DOHH2 (cell line): ENCODE measurements at regions not wholly inside any gene's neighbourhood (a gene's known extent, or its start where the extent isn't known, plus 50 kb on each side); places are given as distances from the start of the nearest gene placed in this dataset.

Experiments used
- H3F3A ChIP-seq: fragments of 200-600 bp; sonication (generic), shearing (Covaris generic); 2 replicates; pipeline ENCODE4 v1.6.0; 2016; ENCODE audit warnings: antibody characterized with exemption, mild to moderate bottlenecking; ENCODE audit not compliant: control insufficient read depth, insufficient read depth
- H3K27ac ChIP-seq: fragments of 200-600 bp; sonication (generic); 2 replicates; pipeline ENCODE4 v1.5.1; 2014; ENCODE audit warnings: low read depth, mild to moderate bottlenecking, low read length, moderate library complexity
- H3K27me3 ChIP-seq: fragments of 200-600 bp; sonication (generic); 2 replicates; pipeline ENCODE4 v1.6.1; 2014; ENCODE audit warnings: mild to moderate bottlenecking, low read length, mixed read lengths; ENCODE audit not compliant: control insufficient read depth
- H3K36me3 ChIP-seq: fragments of 200-600 bp; sonication (generic); 2 replicates; pipeline ENCODE4 v1.6.1; 2014; ENCODE audit warnings: mild to moderate bottlenecking, low read length, moderate library complexity, mixed read lengths; ENCODE audit not compliant: control insufficient read depth
- H3K4me1 ChIP-seq: fragments of 200-600 bp; sonication (generic); 2 replicates; pipeline ENCODE4 v1.6.1; 2014; ENCODE audit warnings: mild to moderate bottlenecking, low read length, mixed read lengths; ENCODE audit not compliant: control insufficient read depth
- H3K4me2 ChIP-seq: fragments of 200-600 bp; sonication (generic); 2 replicates; pipeline ENCODE4 v1.6.0; 2014; ENCODE audit warnings: mild to moderate bottlenecking, low read length, moderate library complexity
- H3K4me3 ChIP-seq: fragments of 200-600 bp; sonication (generic); 2 replicates; pipeline ENCODE4 v1.5.1; 2014; ENCODE audit warnings: mild to moderate bottlenecking, low read length, mixed read lengths
- H3K79me2 ChIP-seq: fragments of 200-600 bp; sonication (generic); 2 replicates; pipeline ENCODE4 v1.6.1; 2014; ENCODE audit warnings: mild to moderate bottlenecking, low read length, mixed read lengths; ENCODE audit not compliant: control insufficient read depth
- H3K9me2 ChIP-seq: fragments of 200-600 bp; sonication (generic); replicated peaks from 2 replicates; pipeline ENCODE4 v1.6.1; 2014; ENCODE audit warnings: mild to moderate bottlenecking, low read length, mixed read lengths; ENCODE audit not compliant: control insufficient read depth
- H3K9me3 ChIP-seq: fragments of 200-600 bp; sonication (generic); 2 replicates; pipeline ENCODE4 v1.6.1; 2014; ENCODE audit warnings: antibody characterized with exemption, low read length, mixed read lengths; ENCODE audit not compliant: control insufficient read depth, insufficient read depth
- H4K20me1 ChIP-seq: fragments of 200-600 bp; sonication (generic); 2 replicates; pipeline ENCODE4 v1.6.0; 2014; ENCODE audit warnings: low read depth, mild to moderate bottlenecking, antibody characterized with exemption, low read length, moderate library complexity; ENCODE audit not compliant: control insufficient read depth, insufficient read depth
- CTCF ChIP-seq: fragments of 200-600 bp; sonication (generic); IDR thresholded peaks from one replicate; pipeline ENCODE4 v1.5.1; 2014; ENCODE audit warnings: antibody characterized with exemption, mild to moderate bottlenecking, low read depth, low read length; ENCODE audit not compliant: poor library complexity, severe bottlenecking
- EZH2phosphoT487 ChIP-seq: fragments of 200-600 bp; sonication (generic); IDR thresholded peaks from 2 replicates; pipeline ENCODE4 v1.6.1; 2017; ENCODE audit warnings: borderline replicate concordance, mild to moderate bottlenecking, antibody characterized with exemption, low read length, moderate library complexity, mixed read lengths

- TF ChIP-seq CTCF (no peak), EZH2phosphoT487 (no peak)
- Histone ChIP-seq H3K4me3 (peak overlapping the region; percentile 48), H4K20me1 (no peaks in the 10 kb centered on the region), H3K36me3 (no peaks in the 10 kb centered on the region), H3K79me2 (no peaks in the 10 kb centered on the region), H3K9me3 (0 out of 2 replicates have a peak, but pooled peaks cover 4% of the 10 kb centered on the region), H3F3A (no peaks in the 10 kb centered on the region; the same call in 1 of the 2 replicates), H3K4me1 (peaks cover 85% of the 10 kb centered on the region), H3K27me3 (no peaks in the 10 kb centered on the region), H3K4me2 (peak overlapping the region; percentile 60), H3K9me2 (no peaks in the 10 kb centered on the region), H3K27ac (peak overlapping the region; percentile 88)
Measured at GRCh38 chr18:57983965-57984364, 60.1 kb upstream of the NEDD4L start.

GRCh38 chr18:57983472-57983871 lies 60.6 kb upstream of the NEDD4L start:
- Histone ChIP-seq H3K79me2 (no peaks in the 10 kb centered on the region), H3K4me1 (peaks cover 81% of the 10 kb centered on the region), H3K4me3 (peak overlapping the region; percentile 48; the same call in 1 of the 2 replicates), H3K9me2 (no peaks in the 10 kb centered on the region), H3F3A (no peaks in the 10 kb centered on the region; the same call in 1 of the 2 replicates), H3K4me2 (peak overlapping the region; percentile 60), H3K9me3 (0 out of 2 replicates have a peak, but pooled peaks cover 4% of the 10 kb centered on the region), H3K27ac (peak overlapping the region; percentile 88), H3K27me3 (no peaks in the 10 kb centered on the region), H3K36me3 (no peaks in the 10 kb centered on the region), H4K20me1 (no peaks in the 10 kb centered on the region)
- no peak for TF ChIP-seq EZH2phosphoT487
- no peak for TF ChIP-seq CTCF

- Histone ChIP-seq H3K79me2 (no peaks in the 10 kb centered on the region), H3K4me1 (peaks cover 75% of the 10 kb centered on the region), H3K9me2 (no peaks in the 10 kb centered on the region), H3F3A (no peaks in the 10 kb centered on the region), H3K9me3 (no peaks in the 10 kb centered on the region), H3K4me2 (peak overlapping the region; percentile 60), H3K4me3 (peak overlapping the region; percentile 21; the same call in 1 of the 2 replicates), H4K20me1 (no peaks in the 10 kb centered on the region), H3K36me3 (no peaks in the 10 kb centered on the region), H3K27me3 (no peaks in the 10 kb centered on the region), H3K27ac (peak overlapping the region; percentile 88)
- TF ChIP-seq CTCF (no peak), EZH2phosphoT487 (no peak)
Measured at GRCh38 chr18:57982372-57983021, 61.5 kb upstream of the NEDD4L start.
